K562 (cell line): ENCODE measurements at regions not wholly inside any gene's neighbourhood (a gene's known extent, or its start where the extent isn't known, plus 50 kb on each side); places are given as distances from the start of the nearest gene placed in this dataset.

Source experiments
- ETV6 ChIP-seq, 3 experiments: fragments of 150-350 bp in 1 of 3; sonication (generic) in 1 of 3; formaldehyde crosslinking in 1 of 3; IDR thresholded peaks; 2 replicates each; pipeline versions ENCODE4 v1.6.1 to v1.8.0; 2014 to 2022; ENCODE audit warnings: borderline replicate concordance in 2 of 3, low read depth in 2 of 3, antibody characterized with exemption in 1 of 3, low read length in 1 of 3, mild to moderate bottlenecking in 1 of 3, missing genetic modification reagents in 1 of 3
- HSF4 ChIP-seq: fragments of 250-450 bp; sonication (Bioruptor Pico); IDR thresholded peaks from 2 replicates; pipeline ENCODE4 v2.1.2; 2022; ENCODE audit warnings: mild to moderate bottlenecking, moderate library complexity, borderline replicate concordance
- SLC30A9 ChIP-seq: fragments of 250-450 bp; sonication (Bioruptor Pico); IDR thresholded peaks from 2 replicates; pipeline ENCODE4 v1.8.0; 2022; ENCODE audit warnings: mild to moderate bottlenecking, moderate library complexity
- ZNF124 ChIP-seq: sonication (generic); formaldehyde crosslinking; IDR thresholded peaks from 2 replicates; pipeline ENCODE4 v1.8.1; 2022; ENCODE audit warnings: missing genetic modification reagents
- ZNF324 ChIP-seq: fragments of 250-450 bp; sonication (Bioruptor Pico); IDR thresholded peaks from 2 replicates; pipeline ENCODE4 v1.4.0; 2020; ENCODE audit warnings: mild to moderate bottlenecking
- TF ChIP-seq, protein P1 (sequence below): fragments of 450-650 bp; IDR thresholded peaks from 2 replicates; pipeline ENCODE4 v1.6.1; 2016; ENCODE audit warnings: mild to moderate bottlenecking, moderate library complexity

DNA sequence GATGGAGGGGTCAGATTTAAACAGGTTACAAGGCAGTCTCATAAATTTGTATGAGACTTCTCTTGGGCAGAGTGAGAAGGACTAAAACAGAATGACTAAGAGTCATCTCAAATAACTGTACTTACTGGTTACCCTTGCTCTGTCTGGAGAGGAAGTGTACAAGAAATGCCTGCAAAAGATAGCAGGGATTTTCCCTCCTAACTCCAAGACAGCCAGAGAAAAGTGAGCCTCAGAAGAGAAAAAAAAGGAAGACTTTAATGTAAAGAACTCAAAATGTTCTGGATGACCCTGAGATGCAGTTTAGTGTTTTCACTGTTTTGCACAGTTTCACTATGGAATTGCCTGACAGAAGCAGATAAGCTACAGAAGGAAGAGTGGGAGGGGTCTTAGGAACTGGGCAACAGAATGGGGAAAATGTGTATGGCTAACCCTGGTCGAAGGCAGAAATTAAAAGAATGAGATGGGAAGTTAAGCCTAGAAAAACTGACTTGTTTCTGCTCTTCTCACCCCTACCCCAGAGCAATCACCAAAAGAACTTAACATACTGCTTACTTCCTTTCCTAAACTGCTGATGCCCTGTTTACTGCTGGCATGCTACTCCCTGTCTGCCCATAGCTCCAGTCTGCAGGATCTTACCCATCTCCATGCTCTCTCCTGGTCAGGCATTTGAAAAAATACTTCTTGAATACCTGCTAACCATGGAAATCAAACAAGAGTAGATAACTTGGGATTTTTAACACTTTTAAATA is 98.1 kb upstream of the MARCKS start (continued):
- TF ChIP-seq, protein P1, sequence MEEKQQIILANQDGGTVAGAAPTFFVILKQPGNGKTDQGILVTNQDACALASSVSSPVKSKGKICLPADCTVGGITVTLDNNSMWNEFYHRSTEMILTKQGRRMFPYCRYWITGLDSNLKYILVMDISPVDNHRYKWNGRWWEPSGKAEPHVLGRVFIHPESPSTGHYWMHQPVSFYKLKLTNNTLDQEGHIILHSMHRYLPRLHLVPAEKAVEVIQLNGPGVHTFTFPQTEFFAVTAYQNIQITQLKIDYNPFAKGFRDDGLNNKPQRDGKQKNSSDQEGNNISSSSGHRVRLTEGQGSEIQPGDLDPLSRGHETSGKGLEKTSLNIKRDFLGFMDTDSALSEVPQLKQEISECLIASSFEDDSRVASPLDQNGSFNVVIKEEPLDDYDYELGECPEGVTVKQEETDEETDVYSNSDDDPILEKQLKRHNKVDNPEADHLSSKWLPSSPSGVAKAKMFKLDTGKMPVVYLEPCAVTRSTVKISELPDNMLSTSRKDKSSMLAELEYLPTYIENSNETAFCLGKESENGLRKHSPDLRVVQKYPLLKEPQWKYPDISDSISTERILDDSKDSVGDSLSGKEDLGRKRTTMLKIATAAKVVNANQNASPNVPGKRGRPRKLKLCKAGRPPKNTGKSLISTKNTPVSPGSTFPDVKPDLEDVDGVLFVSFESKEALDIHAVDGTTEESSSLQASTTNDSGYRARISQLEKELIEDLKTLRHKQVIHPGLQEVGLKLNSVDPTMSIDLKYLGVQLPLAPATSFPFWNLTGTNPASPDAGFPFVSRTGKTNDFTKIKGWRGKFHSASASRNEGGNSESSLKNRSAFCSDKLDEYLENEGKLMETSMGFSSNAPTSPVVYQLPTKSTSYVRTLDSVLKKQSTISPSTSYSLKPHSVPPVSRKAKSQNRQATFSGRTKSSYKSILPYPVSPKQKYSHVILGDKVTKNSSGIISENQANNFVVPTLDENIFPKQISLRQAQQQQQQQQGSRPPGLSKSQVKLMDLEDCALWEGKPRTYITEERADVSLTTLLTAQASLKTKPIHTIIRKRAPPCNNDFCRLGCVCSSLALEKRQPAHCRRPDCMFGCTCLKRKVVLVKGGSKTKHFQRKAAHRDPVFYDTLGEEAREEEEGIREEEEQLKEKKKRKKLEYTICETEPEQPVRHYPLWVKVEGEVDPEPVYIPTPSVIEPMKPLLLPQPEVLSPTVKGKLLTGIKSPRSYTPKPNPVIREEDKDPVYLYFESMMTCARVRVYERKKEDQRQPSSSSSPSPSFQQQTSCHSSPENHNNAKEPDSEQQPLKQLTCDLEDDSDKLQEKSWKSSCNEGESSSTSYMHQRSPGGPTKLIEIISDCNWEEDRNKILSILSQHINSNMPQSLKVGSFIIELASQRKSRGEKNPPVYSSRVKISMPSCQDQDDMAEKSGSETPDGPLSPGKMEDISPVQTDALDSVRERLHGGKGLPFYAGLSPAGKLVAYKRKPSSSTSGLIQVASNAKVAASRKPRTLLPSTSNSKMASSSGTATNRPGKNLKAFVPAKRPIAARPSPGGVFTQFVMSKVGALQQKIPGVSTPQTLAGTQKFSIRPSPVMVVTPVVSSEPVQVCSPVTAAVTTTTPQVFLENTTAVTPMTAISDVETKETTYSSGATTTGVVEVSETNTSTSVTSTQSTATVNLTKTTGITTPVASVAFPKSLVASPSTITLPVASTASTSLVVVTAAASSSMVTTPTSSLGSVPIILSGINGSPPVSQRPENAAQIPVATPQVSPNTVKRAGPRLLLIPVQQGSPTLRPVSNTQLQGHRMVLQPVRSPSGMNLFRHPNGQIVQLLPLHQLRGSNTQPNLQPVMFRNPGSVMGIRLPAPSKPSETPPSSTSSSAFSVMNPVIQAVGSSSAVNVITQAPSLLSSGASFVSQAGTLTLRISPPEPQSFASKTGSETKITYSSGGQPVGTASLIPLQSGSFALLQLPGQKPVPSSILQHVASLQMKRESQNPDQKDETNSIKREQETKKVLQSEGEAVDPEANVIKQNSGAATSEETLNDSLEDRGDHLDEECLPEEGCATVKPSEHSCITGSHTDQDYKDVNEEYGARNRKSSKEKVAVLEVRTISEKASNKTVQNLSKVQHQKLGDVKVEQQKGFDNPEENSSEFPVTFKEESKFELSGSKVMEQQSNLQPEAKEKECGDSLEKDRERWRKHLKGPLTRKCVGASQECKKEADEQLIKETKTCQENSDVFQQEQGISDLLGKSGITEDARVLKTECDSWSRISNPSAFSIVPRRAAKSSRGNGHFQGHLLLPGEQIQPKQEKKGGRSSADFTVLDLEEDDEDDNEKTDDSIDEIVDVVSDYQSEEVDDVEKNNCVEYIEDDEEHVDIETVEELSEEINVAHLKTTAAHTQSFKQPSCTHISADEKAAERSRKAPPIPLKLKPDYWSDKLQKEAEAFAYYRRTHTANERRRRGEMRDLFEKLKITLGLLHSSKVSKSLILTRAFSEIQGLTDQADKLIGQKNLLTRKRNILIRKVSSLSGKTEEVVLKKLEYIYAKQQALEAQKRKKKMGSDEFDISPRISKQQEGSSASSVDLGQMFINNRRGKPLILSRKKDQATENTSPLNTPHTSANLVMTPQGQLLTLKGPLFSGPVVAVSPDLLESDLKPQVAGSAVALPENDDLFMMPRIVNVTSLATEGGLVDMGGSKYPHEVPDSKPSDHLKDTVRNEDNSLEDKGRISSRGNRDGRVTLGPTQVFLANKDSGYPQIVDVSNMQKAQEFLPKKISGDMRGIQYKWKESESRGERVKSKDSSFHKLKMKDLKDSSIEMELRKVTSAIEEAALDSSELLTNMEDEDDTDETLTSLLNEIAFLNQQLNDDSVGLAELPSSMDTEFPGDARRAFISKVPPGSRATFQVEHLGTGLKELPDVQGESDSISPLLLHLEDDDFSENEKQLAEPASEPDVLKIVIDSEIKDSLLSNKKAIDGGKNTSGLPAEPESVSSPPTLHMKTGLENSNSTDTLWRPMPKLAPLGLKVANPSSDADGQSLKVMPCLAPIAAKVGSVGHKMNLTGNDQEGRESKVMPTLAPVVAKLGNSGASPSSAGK = no peak
- TF ChIP-seq ETV6 (IDR thresholded peaks at IDR 0.05; ENCODE audit: borderline replicate concordance in 1 of 2, low read depth in 2 of 2, low read length in 1 of 2) (no peak), ETV6 (CRISPR knock-in tag; IDR thresholded peaks at IDR 0.05; ENCODE audit: borderline replicate concordance) (no peak), SLC30A9 (no peak), ZNF124 (CRISPR knock-in tag) (no peak), ZNF324 (CRISPR knock-in tag) (no peak), HSF4 (CRISPR knock-in tag) (no peak)
